GM13977 (cell line): ENCODE measurements at regions not wholly inside any gene's neighbourhood (a gene's known extent, or its start where the extent isn't known, plus 50 kb on each side); places are given as distances from the start of the nearest gene placed in this dataset.

Source experiments
- DNase-seq: peaks from one replicate; pipeline ENCODE4 v3.0.0; 2012; ENCODE audit warnings: low spot score
- CTCF ChIP-seq: IDR thresholded peaks from 2 replicates; pipeline ENCODE4 v1.5.1; 2012; ENCODE audit warnings: mild to moderate bottlenecking, control low read depth; ENCODE audit not compliant: insufficient read depth; ENCODE audit errors: extremely low read depth, missing control alignments
- in situ Hi-C: fragments of 300-500 bp; cut with MboI; formaldehyde crosslinking; loops from one replicate; pipeline ENCODE4 v1.12.0; 2022; ENCODE audit warnings: low sequenced_read_pairs, low pct_unique_long_range_greater_than_20kb, mixed read lengths, inconsistent platforms; ENCODE audit not compliant: unreplicated experiment

GRCh38 chr3:181278468-181279238 lies 289.1 kb upstream of the DNAJC19 start:
- TF ChIP-seq CTCF: peak; percentile 37
- in situ Hi-C loops: no loop called here
- DNase-seq: peak; percentile 9

- in situ Hi-C loops: no loop called here
- TF ChIP-seq CTCF: no peak
- DNase-seq: no peak
Measured at GRCh38 chr3:181276358-181276896, 286.9 kb upstream of the DNAJC19 start.

GRCh38 chr3:181274025-181274424 lies 284.5 kb upstream of the DNAJC19 start:
- TF ChIP-seq CTCF: no peak
- in situ Hi-C loops: no loop called here
- no peak for DNase-seq

GRCh38 chr3:181267312-181267711 lies 277.8 kb upstream of the DNAJC19 start:
- no peak for TF ChIP-seq CTCF
- DNase-seq: no peak

GRCh38 chr3:181265750-181266333 lies 276.3 kb upstream of the DNAJC19 start:
- in situ Hi-C loops: no loop called here
- no peak for TF ChIP-seq CTCF
- no peak for DNase-seq

More at GRCh38 chr3:181267312-181267711, 277.8 kb upstream of the DNAJC19 start:
- in situ Hi-C loops: no loop called here

- no peak for DNase-seq
- in situ Hi-C loops: no loop called here
- no peak for TF ChIP-seq CTCF
Measured at GRCh38 chr3:181264486-181264885, 274.9 kb upstream of the DNAJC19 start.
